Cardiac muscle cell (in vitro differentiated cells and primary cell): ENCODE measurements at regions not wholly inside any gene's neighbourhood (a gene's known extent, or its start where the extent isn't known, plus 50 kb on each side); places are given as distances from the start of the nearest gene placed in this dataset.

ENCODE experiments used
- DNase-seq, 2 donors: peaks; one replicate each; pipeline versions ENCODE4 v3.0.0 to v3.0.0-alpha.2; 2010 to 2017; ENCODE audit warnings: low read depth in 1 of 2, low spot score in 1 of 2
- H3K27ac ChIP-seq: fragments of 200-600 bp; sonication (generic); 2 replicates; pipeline ENCODE4 v1.5.1; 2016
- H3K27me3 ChIP-seq: fragments of 200-600 bp; sonication (generic); 2 replicates; pipeline ENCODE4 v1.6.0; 2016; ENCODE audit warnings: control low read depth
- H3K36me3 ChIP-seq: fragments of 200-600 bp; sonication (generic); 2 replicates; pipeline ENCODE4 v1.5.1; 2016; ENCODE audit warnings: control low read depth
- H3K4me1 ChIP-seq: fragments of 200-600 bp; sonication (generic); 2 replicates; pipeline ENCODE4 v1.8.1; 2017; ENCODE audit warnings: low read depth, mild to moderate bottlenecking, mixed run types
- H3K4me3 ChIP-seq: fragments of 200-600 bp; sonication (generic); 2 replicates; pipeline ENCODE4 v1.5.1; 2016; ENCODE audit warnings: mild to moderate bottlenecking
- H3K9me3 ChIP-seq: fragments of 200-600 bp; sonication (generic); 2 replicates; pipeline ENCODE4 v1.5.1; 2017; ENCODE audit warnings: low read depth, mild to moderate bottlenecking, control low read depth
- CTCF ChIP-seq: IDR thresholded peaks from 2 replicates; pipeline ENCODE4 v1.5.1; 2012; ENCODE audit warnings: low read depth, mild to moderate bottlenecking, low read length

- no peak for DNase-seq
- no peaks in the 10 kb centered on the region for H3K9me3 ChIP-seq
- H3K4me1 ChIP-seq = no peaks in the 10 kb centered on the region
- no peaks in the 10 kb centered on the region for H3K36me3 ChIP-seq
- H3K27me3 ChIP-seq = no peaks in the 10 kb centered on the region
- H3K4me3 ChIP-seq = no peak overlapping the region
- H3K27ac ChIP-seq = no peak overlapping the region
- TF ChIP-seq CTCF = no peak
Measured at GRCh38 chr17:71883258-71883657, 237.6 kb upstream of the SOX9 start.

- Histone ChIP-seq H3K27ac (no peak overlapping the region), H3K27me3 (no peaks in the 10 kb centered on the region), H3K9me3 (no peaks in the 10 kb centered on the region), H3K4me3 (no peak overlapping the region), H3K36me3 (no peaks in the 10 kb centered on the region), H3K4me1 (no peaks in the 10 kb centered on the region)
- TF ChIP-seq CTCF = no peak
- DNase-seq = no peak
Measured at GRCh38 chr17:71883845-71884244, 237.0 kb upstream of the SOX9 start.

GRCh38 chr17:71885662-71886061, 235.2 kb upstream of the SOX9 start:
- Histone ChIP-seq H3K4me3 (no peak overlapping the region), H3K27ac (no peak overlapping the region), H3K4me1 (no peaks in the 10 kb centered on the region), H3K27me3 (no peaks in the 10 kb centered on the region), H3K9me3 (no peaks in the 10 kb centered on the region), H3K36me3 (no peaks in the 10 kb centered on the region)
- DNase-seq = no peak
- no peak for TF ChIP-seq CTCF

GRCh38 chr17:71899317-71899716, 221.5 kb upstream of the SOX9 start:
- DNase-seq = peak in 1 of 2 donors; percentile 2
- Histone ChIP-seq H3K4me1 (peaks cover 11% of the 10 kb centered on the region), H3K36me3 (no peaks in the 10 kb centered on the region), H3K4me3 (no peak overlapping the region), H3K27me3 (no peaks in the 10 kb centered on the region), H3K9me3 (no peaks in the 10 kb centered on the region), H3K27ac (no peak overlapping the region)
- no peak for TF ChIP-seq CTCF

GRCh38 chr17:71900621-71901229, 220.1 kb upstream of the SOX9 start:
- TF ChIP-seq CTCF = no peak
- H3K9me3 ChIP-seq = no peaks in the 10 kb centered on the region
- H3K36me3 ChIP-seq = no peaks in the 10 kb centered on the region
- H3K4me3 ChIP-seq = no peak overlapping the region
- H3K27ac ChIP-seq = no peak overlapping the region
- DNase-seq = peak in 1 of 2 donors; percentile 6
- no peaks in the 10 kb centered on the region for H3K27me3 ChIP-seq
- peaks cover 11% of the 10 kb centered on the region for H3K4me1 ChIP-seq
